ENCODE measurements at regions not wholly inside any gene's neighbourhood (a gene's known extent, or its start where the extent isn't known, plus 50 kb on each side); places are given as distances from the start of the nearest gene placed in this dataset.

GRCh38 chr10:29132551-29133111 is 156.2 kb upstream of the LYZL1 start:
- TF ChIP-seq, protein P1, sequence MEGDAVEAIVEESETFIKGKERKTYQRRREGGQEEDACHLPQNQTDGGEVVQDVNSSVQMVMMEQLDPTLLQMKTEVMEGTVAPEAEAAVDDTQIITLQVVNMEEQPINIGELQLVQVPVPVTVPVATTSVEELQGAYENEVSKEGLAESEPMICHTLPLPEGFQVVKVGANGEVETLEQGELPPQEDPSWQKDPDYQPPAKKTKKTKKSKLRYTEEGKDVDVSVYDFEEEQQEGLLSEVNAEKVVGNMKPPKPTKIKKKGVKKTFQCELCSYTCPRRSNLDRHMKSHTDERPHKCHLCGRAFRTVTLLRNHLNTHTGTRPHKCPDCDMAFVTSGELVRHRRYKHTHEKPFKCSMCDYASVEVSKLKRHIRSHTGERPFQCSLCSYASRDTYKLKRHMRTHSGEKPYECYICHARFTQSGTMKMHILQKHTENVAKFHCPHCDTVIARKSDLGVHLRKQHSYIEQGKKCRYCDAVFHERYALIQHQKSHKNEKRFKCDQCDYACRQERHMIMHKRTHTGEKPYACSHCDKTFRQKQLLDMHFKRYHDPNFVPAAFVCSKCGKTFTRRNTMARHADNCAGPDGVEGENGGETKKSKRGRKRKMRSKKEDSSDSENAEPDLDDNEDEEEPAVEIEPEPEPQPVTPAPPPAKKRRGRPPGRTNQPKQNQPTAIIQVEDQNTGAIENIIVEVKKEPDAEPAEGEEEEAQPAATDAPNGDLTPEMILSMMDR (IDR thresholded peaks at IDR 0.05; ENCODE audit: low read length) = no peak
- TF ChIP-seq EZH2 (IDR thresholded peaks at IDR 0.05; ENCODE audit: borderline replicate concordance, low read length) = no peak

Measured in OCI-LY1 (cell line).